HepG2 (cell line): ENCODE measurements at regions not wholly inside any gene's neighbourhood (a gene's known extent, or its start where the extent isn't known, plus 50 kb on each side); places are given as distances from the start of the nearest gene placed in this dataset.
A peak's percentile ranks its signal among the peaks of the same experiment; 100 is the strongest.

Experiments
- BORCS8-MEF2B ChIP-seq: sonication (generic); formaldehyde crosslinking; IDR thresholded peaks from 2 replicates; pipeline ENCODE4 v1.8.0; 2022; ENCODE audit warnings: mild to moderate bottlenecking, missing genetic modification reagents
- CCAR2 ChIP-seq: fragments of 200-400 bp; formaldehyde crosslinking; optimal IDR thresholded peaks from 2 replicates; pipeline ENCODE3; 2018; ENCODE audit warnings: low read depth, mild to moderate bottlenecking, low read length, moderate library complexity
- CHD2 ChIP-seq: IDR thresholded peaks from 2 replicates; pipeline ENCODE4 v1.6.1; 2011; ENCODE audit warnings: low read depth, low read length, improper control_type of control experiment
- FOXP1 ChIP-seq, 2 experiments: fragments of 450-650 bp in 1 of 2; IDR thresholded peaks; 2 replicates each; pipeline ENCODE4 v1.6.1; 2017 to 2018; ENCODE audit warnings: antibody characterized with exemption in 1 of 2
- IKZF4 ChIP-seq: sonication (generic); formaldehyde crosslinking; IDR thresholded peaks from 2 replicates; pipeline ENCODE4 v1.5.1; 2020; ENCODE audit warnings: borderline replicate concordance, mild to moderate bottlenecking, low read depth, missing genetic modification reagents; ENCODE audit errors: not compliant biosample characterization
- MLX ChIP-seq: IDR thresholded peaks from 2 replicates; pipeline ENCODE4 v1.6.1; 2016
- POLR2A ChIP-seq, 2 experiments: IDR thresholded peaks; 2 replicates each; pipeline ENCODE4 v1.6.1; 2011; ENCODE audit warnings: low read depth in 2 of 2, low read length in 2 of 2, mild to moderate bottlenecking in 1 of 2, moderate library complexity in 1 of 2; ENCODE audit not compliant: insufficient read depth in 1 of 2
- RNF2 ChIP-seq: fragments of 450-650 bp; conservative IDR thresholded peaks from 2 replicates; pipeline ENCODE4 v1.6.1; 2016; ENCODE audit warnings: low read depth
- SMAD9 ChIP-seq: sonication (generic); formaldehyde crosslinking; IDR thresholded peaks from 2 replicates; pipeline ENCODE4 v1.5.1; 2020; ENCODE audit warnings: mild to moderate bottlenecking, missing genetic modification reagents
- TRIM22 ChIP-seq: fragments of 450-650 bp; IDR thresholded peaks from 2 replicates; pipeline ENCODE4 v1.6.1; 2017
- ZFP36L2 ChIP-seq: sonication (generic); formaldehyde crosslinking; IDR thresholded peaks from 2 replicates; pipeline ENCODE4 v1.4.0; 2020; ENCODE audit warnings: missing genetic modification reagents
- ZNF407 ChIP-seq: sonication (generic); formaldehyde crosslinking; IDR thresholded peaks from one replicate; pipeline ENCODE4 v1.5.1; 2020; ENCODE audit warnings: mild to moderate bottlenecking, missing genetic modification reagents; ENCODE audit errors: not compliant biosample characterization
- ZNF510 ChIP-seq: sonication (generic); formaldehyde crosslinking; IDR thresholded peaks from 2 replicates; pipeline ENCODE4 v1.4.0; 2020; ENCODE audit warnings: low read depth, mild to moderate bottlenecking, missing genetic modification reagents
- ZNF713 ChIP-seq: sonication (generic); formaldehyde crosslinking; IDR thresholded peaks from 2 replicates; pipeline ENCODE4 v1.4.0; 2020; ENCODE audit warnings: mild to moderate bottlenecking, missing genetic modification reagents
- TF ChIP-seq, protein P1 (sequence below): sonication (generic); formaldehyde crosslinking; IDR thresholded peaks from 2 replicates; pipeline ENCODE4 v1.9.0; 2021; ENCODE audit warnings: missing genetic modification reagents, mild to moderate bottlenecking, borderline replicate concordance
- TF ChIP-seq, protein P2 (sequence below): sonication (generic); formaldehyde crosslinking; IDR thresholded peaks from 2 replicates; pipeline ENCODE4 v1.5.0; 2020; ENCODE audit warnings: mild to moderate bottlenecking, missing genetic modification reagents

GRCh38 chr14:89040460-89041256 lies 216.2 kb downstream of the TTC8 start (continued):
- TF ChIP-seq ZNF407 (CRISPR knock-in tag) = peak; percentile 87
- TF ChIP-seq, protein P1, sequence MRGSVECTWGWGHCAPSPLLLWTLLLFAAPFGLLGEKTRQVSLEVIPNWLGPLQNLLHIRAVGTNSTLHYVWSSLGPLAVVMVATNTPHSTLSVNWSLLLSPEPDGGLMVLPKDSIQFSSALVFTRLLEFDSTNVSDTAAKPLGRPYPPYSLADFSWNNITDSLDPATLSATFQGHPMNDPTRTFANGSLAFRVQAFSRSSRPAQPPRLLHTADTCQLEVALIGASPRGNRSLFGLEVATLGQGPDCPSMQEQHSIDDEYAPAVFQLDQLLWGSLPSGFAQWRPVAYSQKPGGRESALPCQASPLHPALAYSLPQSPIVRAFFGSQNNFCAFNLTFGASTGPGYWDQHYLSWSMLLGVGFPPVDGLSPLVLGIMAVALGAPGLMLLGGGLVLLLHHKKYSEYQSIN (CRISPR knock-in tag) = no peak
- no peak for TF ChIP-seq IKZF4 (CRISPR knock-in tag)
- no peak for TF ChIP-seq SMAD9 (CRISPR knock-in tag)
- TF ChIP-seq MLX (CRISPR knock-in tag) = peak; percentile 95
- no peak for TF ChIP-seq ZNF510 (CRISPR knock-in tag)
- TF ChIP-seq ZNF713 (CRISPR knock-in tag) = 0 out of 2 replicates have a peak, but pooled peaks have one; percentile 66
- TF ChIP-seq RNF2 = 0 out of 2 replicates have a peak, but pooled peaks have one; percentile 40
- TF ChIP-seq CHD2 = no peak
- TF ChIP-seq TRIM22 = no peak
- no peak for TF ChIP-seq FOXP1 (IDR thresholded peaks at IDR 0.05)
- TF ChIP-seq FOXP1 (CRISPR knock-in tag; IDR thresholded peaks at IDR 0.05) = peak; percentile 42; the same call in 1 of the 2 replicates
- peak; percentile 73 for TF ChIP-seq BORCS8-MEF2B (CRISPR knock-in tag)
- peak; percentile 58 to 94 for TF ChIP-seq POLR2A (IDR thresholded peaks at IDR 0.05; ENCODE audit: insufficient read depth in 1 of 2, low read depth in 2 of 2, low read length in 2 of 2)
- no peak for TF ChIP-seq ZFP36L2 (CRISPR knock-in tag)
- no peak for TF ChIP-seq CCAR2
- TF ChIP-seq, protein P2, sequence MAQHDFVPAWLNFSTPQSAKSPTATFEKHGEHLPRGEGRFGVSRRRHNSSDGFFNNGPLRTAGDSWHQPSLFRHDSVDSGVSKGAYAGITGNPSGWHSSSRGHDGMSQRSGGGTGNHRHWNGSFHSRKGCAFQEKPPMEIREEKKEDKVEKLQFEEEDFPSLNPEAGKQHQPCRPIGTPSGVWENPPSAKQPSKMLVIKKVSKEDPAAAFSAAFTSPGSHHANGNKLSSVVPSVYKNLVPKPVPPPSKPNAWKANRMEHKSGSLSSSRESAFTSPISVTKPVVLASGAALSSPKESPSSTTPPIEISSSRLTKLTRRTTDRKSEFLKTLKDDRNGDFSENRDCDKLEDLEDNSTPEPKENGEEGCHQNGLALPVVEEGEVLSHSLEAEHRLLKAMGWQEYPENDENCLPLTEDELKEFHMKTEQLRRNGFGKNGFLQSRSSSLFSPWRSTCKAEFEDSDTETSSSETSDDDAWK (CRISPR knock-in tag) = no peak
